ENCODE measurements at regions not wholly inside any gene's neighbourhood (a gene's known extent, or its start where the extent isn't known, plus 50 kb on each side); places are given as distances from the start of the nearest gene placed in this dataset.
"Not testable (repeated sequence)": the region's sequence is repeated elsewhere in the genome, so short reads cannot be mapped to it uniquely, and the experiment has no call there.

DNA sequence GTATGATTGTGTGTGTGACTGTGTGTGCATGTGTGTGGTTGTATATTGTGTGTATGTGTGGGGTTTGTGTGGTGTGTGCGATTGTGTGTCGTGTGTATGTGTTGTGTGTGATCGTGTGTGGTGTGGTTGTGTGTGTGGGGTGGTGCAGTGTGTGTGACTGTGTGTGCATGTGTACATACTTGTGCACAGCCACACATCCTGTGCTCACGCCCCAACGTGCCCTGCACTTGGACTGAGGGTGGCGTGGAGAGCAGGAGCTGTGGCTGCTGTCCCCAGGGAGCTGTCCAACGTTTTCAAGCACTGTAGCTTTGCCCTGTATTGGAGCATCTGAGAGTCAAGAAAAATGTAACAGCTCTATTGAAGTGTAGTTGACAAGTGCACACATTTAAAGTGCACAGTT is 243.2 kb upstream of the HDAC4 start:
- no peak for DNase-seq (ENCODE audit: low spot score)
- H3K27ac Mint-ChIP-seq (ENCODE audit: unreplicated experiment) = no peak overlapping the region
- H3K4me3 Mint-ChIP-seq (ENCODE audit: unreplicated experiment) = no peak overlapping the region
- TF ChIP-seq, protein P1, sequence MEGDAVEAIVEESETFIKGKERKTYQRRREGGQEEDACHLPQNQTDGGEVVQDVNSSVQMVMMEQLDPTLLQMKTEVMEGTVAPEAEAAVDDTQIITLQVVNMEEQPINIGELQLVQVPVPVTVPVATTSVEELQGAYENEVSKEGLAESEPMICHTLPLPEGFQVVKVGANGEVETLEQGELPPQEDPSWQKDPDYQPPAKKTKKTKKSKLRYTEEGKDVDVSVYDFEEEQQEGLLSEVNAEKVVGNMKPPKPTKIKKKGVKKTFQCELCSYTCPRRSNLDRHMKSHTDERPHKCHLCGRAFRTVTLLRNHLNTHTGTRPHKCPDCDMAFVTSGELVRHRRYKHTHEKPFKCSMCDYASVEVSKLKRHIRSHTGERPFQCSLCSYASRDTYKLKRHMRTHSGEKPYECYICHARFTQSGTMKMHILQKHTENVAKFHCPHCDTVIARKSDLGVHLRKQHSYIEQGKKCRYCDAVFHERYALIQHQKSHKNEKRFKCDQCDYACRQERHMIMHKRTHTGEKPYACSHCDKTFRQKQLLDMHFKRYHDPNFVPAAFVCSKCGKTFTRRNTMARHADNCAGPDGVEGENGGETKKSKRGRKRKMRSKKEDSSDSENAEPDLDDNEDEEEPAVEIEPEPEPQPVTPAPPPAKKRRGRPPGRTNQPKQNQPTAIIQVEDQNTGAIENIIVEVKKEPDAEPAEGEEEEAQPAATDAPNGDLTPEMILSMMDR (IDR thresholded peaks at IDR 0.05) = no peak
- H3K27me3 Mint-ChIP-seq (ENCODE audit: low read depth) = peaks cover 9% of the 10 kb centered on the region
- H3K36me3 Mint-ChIP-seq (ENCODE audit: low read depth) = no peaks in the 10 kb centered on the region
- H3K4me1 Mint-ChIP-seq (ENCODE audit: low read depth) = no peaks in the 10 kb centered on the region
- peaks cover under 1% of the 10 kb centered on the region for H3K9me3 Mint-ChIP-seq (ENCODE audit: low read depth)

DNA sequence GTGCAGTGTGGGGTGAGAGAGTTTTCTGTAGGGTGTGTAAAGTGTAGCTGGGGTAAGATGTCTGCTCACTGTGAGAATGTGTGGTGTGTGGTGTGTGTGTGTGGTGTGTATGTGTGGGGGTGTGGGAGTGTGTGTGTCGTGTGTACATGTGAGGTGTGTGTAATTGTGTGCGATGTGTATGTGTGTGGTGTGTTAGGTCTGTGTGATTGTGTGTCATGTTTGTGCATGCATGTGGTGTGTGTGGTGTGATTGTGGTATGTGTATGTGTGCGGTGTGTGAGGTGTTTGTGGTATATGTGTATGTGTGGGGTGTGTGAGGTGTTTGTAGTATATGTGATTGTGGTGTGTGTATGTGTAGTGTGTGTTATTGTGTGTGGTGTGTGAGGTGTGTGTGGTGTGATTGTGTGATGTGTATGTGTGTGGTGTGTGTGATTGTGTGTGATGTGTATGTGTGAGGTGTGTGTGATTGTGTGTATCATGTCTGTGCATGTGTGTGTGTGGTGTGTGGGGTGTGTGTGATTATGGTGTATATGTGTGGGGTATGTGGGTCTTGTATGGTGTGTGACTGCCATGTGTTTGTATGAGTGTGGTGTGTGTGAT is 241.7 kb upstream of the HDAC4 start:
- Mint-ChIP-seq H3K4me3 (ENCODE audit: unreplicated experiment) (no peak overlapping the region), H3K36me3 (ENCODE audit: low read depth) (no peaks in the 10 kb centered on the region), H3K27ac (ENCODE audit: unreplicated experiment) (no peak overlapping the region), H3K4me1 (ENCODE audit: low read depth) (no peaks in the 10 kb centered on the region), H3K27me3 (ENCODE audit: low read depth) (peaks cover 6% of the 10 kb centered on the region), H3K9me3 (ENCODE audit: low read depth) (no peaks in the 10 kb centered on the region)
- DNase-seq (ENCODE audit: low spot score) = no peak
- TF ChIP-seq, protein P1 (IDR thresholded peaks at IDR 0.05) = no peak

DNA sequence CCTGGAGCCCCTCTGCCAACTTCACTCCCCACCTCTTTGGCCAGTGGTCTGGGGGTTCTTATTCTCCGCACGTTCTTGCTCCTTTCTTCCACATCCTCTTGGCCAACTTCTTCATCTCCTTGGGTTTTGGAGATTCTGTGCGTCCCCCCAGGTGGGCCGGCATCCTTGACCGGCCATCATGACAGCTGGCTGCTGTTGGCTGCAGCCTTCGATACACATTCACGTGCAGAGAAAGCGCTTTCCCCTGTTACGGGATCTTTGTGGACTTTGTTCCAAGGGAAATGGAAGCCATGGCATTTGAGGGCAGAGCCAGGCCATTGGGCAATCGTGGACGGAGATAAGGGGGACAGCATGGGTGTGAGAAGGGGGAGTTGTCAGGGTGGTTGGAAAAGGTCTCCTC is 241.1 kb upstream of the HDAC4 start:
- not testable (repeated sequence) for DNase-seq (ENCODE audit: low spot score); H3K9me3 Mint-ChIP-seq (ENCODE audit: low read depth); H3K27ac Mint-ChIP-seq (ENCODE audit: unreplicated experiment); H3K4me1 Mint-ChIP-seq (ENCODE audit: low read depth); H3K27me3 Mint-ChIP-seq (ENCODE audit: low read depth); H3K4me3 Mint-ChIP-seq (ENCODE audit: unreplicated experiment); H3K36me3 Mint-ChIP-seq (ENCODE audit: low read depth)

DNA sequence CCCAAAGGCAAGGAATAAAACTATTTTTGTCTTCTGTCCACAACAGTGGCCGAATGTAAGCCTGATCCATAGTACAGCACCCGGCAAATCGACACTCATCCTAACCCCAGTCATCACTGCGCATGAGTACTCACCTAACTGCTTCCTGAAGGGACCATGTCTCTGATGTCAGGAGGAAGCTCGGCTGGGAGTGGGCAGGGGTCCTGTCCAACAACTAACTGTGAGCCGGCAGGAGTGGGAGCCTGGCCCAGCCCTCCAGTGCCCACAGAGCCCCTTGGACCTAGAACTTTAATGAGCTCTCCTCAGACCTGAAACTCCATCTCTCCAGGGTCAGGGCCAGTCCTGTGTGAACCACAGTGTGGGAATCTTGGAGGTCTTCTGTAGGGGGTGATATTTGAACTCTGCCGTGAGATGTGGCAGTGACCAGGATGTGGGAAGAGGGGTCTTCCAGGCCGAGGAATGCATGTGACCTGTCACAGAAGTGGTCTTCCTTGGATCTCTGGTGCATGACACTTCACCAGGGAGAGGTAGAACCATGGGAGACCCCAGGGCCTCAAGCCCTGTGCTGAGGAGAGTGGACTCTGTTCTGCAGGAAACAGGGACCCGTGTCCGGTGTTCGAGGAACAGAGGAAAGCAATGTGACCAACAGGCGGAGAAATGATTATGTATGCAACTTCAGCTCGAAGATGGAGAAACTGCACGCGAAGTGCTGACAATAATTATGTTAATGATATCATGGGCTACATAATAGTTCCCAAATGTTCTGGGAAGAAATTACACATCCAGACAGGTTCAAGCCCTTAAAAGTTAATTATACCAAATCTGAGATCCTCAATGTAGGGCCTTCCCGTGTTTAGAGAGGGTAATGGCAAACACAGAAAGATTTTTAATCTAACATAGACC is 240.1 kb upstream of the HDAC4 start:
- no peak overlapping the region for H3K27ac Mint-ChIP-seq (ENCODE audit: unreplicated experiment)
- no peak overlapping the region for H3K4me3 Mint-ChIP-seq (ENCODE audit: unreplicated experiment)
- TF ChIP-seq, protein P1 (IDR thresholded peaks at IDR 0.05) = no peak
- peaks cover 5% of the 10 kb centered on the region for H3K9me3 Mint-ChIP-seq (ENCODE audit: low read depth)
- H3K27me3 Mint-ChIP-seq (ENCODE audit: low read depth) = peaks cover 3% of the 10 kb centered on the region
- H3K4me1 Mint-ChIP-seq (ENCODE audit: low read depth) = no peaks in the 10 kb centered on the region
- no peak for DNase-seq (ENCODE audit: low spot score)
- H3K36me3 Mint-ChIP-seq (ENCODE audit: low read depth) = no peaks in the 10 kb centered on the region

DNA sequence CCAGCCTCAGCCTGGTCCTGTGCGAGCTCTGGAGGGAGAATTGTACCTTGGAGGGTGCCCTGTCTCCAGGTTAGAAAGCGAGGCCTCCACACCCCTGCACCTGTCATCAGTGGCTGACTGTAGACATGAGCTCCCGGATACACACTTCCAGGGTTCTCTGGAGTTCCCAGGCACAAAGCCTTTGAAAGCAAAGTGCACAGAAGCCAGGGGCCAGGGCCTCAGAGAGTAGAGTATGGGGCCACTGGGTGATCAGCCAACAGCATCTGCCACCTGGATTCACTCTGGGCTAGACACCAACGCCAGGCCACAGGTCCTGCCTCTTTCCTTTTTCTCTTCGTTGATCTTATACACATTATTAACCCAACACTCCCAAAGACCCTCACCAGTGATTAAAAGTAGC is 239.4 kb upstream of the HDAC4 start:
- H3K4me1 Mint-ChIP-seq (ENCODE audit: low read depth) = no peaks in the 10 kb centered on the region
- no peak overlapping the region for H3K4me3 Mint-ChIP-seq (ENCODE audit: unreplicated experiment)
- H3K27me3 Mint-ChIP-seq (ENCODE audit: low read depth) = peaks cover 3% of the 10 kb centered on the region
- no peak overlapping the region for H3K27ac Mint-ChIP-seq (ENCODE audit: unreplicated experiment)
- peaks cover 5% of the 10 kb centered on the region for H3K9me3 Mint-ChIP-seq (ENCODE audit: low read depth)
- H3K36me3 Mint-ChIP-seq (ENCODE audit: low read depth) = no peaks in the 10 kb centered on the region
- no peak for DNase-seq (ENCODE audit: low spot score)
- TF ChIP-seq, protein P1 (IDR thresholded peaks at IDR 0.05) = no peak

All from chondrocyte (in vitro differentiated cells).